ENCODE measurements at regions not wholly inside any gene's neighbourhood (a gene's known extent, or its start where the extent isn't known, plus 50 kb on each side); places are given as distances from the start of the nearest gene placed in this dataset.

- Histone ChIP-seq H3K9me3 (ENCODE audit: control insufficient read depth in 1 of 2, insufficient read depth in 1 of 2, low read depth in 1 of 2, low read length in 2 of 2) (no peaks in the 10 kb centered on the region), H3K36me3 (ENCODE audit: control insufficient read depth in 1 of 2, insufficient read depth in 2 of 2, low read length in 2 of 2) (no peaks in the 10 kb centered on the region), H2AFZ (ENCODE audit: low read depth, low read length, poor library complexity, severe bottlenecking) (no peak overlapping the region), H3K9me2 (ENCODE audit: insufficient read depth) (no peaks in the 10 kb centered on the region), H4K20me1 (ENCODE audit: insufficient read depth) (no peaks in the 10 kb centered on the region), H3K4me2 (ENCODE audit: low read length) (no peak overlapping the region), H3K27ac (ENCODE audit: low read depth, low read length) (no peak overlapping the region), H3K79me2 (ENCODE audit: insufficient read depth, low read length) (no peaks in the 10 kb centered on the region), H3K4me1 (ENCODE audit: control insufficient read depth in 1 of 2, insufficient read depth in 2 of 2, low read length in 2 of 2) (no peaks in the 10 kb centered on the region), H3K9ac (ENCODE audit: low read length) (no peak overlapping the region), H3K4me3 (replicated peaks in 1 of 2; ENCODE audit: low read depth in 1 of 2, low read length in 2 of 2) (no peak overlapping the region), H3K27me3 (ENCODE audit: insufficient read depth, low read length) (no peaks in the 10 kb centered on the region)
- DNase-seq (ENCODE audit: low read depth, low spot score) (no peak), ATAC-seq (no peak)
- POLR2A ChIA-PET, result no interaction called here
- no peak for TF ChIP-seq MAX (IDR thresholded peaks at IDR 0.05)
- no peak for TF ChIP-seq EZH2 (IDR thresholded peaks at IDR 0.05)
- TF ChIP-seq, protein P1, sequence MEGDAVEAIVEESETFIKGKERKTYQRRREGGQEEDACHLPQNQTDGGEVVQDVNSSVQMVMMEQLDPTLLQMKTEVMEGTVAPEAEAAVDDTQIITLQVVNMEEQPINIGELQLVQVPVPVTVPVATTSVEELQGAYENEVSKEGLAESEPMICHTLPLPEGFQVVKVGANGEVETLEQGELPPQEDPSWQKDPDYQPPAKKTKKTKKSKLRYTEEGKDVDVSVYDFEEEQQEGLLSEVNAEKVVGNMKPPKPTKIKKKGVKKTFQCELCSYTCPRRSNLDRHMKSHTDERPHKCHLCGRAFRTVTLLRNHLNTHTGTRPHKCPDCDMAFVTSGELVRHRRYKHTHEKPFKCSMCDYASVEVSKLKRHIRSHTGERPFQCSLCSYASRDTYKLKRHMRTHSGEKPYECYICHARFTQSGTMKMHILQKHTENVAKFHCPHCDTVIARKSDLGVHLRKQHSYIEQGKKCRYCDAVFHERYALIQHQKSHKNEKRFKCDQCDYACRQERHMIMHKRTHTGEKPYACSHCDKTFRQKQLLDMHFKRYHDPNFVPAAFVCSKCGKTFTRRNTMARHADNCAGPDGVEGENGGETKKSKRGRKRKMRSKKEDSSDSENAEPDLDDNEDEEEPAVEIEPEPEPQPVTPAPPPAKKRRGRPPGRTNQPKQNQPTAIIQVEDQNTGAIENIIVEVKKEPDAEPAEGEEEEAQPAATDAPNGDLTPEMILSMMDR (IDR thresholded peaks at IDR 0.05 in 2 of 3, conservative IDR thresholded peaks at IDR 0.05 in 1 of 3; ENCODE audit: borderline replicate concordance in 1 of 3, insufficient read depth in 1 of 3, low read depth in 2 of 3, low read length in 2 of 3), result peak in 2 of 3 experiments; percentile 35 to 37; a peak in 3 of 6 replicates
- no peak for TF ChIP-seq EGR1 (IDR thresholded peaks at IDR 0.05; ENCODE audit: low read depth)
- RAD21 ChIA-PET (ENCODE audit: low non-redundant PET in 1 of 2, low total read pairs in 2 of 2, uncharacterized antibody in 2 of 2, unreplicated experiment in 2 of 2), result no interaction called here
- CTCF ChIA-PET, result no interaction called here
- intact Hi-C loops (cut with micrococcal nuclease), result no loop called here
- BruUV-seq (replicated peaks), result no TSS peak
These were observed 195.2 kb upstream of the RAG2 start for GRCh38 chr11:36792996-36793914.

GRCh38 chr11:36791957-36792356 lies 193.9 kb upstream of the RAG2 start:
- H3K27me3 ChIP-seq (ENCODE audit: insufficient read depth, low read length), result no peaks in the 10 kb centered on the region
- no peak for ATAC-seq
- no peaks in the 10 kb centered on the region for H3K79me2 ChIP-seq (ENCODE audit: insufficient read depth, low read length)
- H3K9ac ChIP-seq (ENCODE audit: low read length), result no peak overlapping the region
- H3K27ac ChIP-seq (ENCODE audit: low read depth, low read length), result no peak overlapping the region
- H3K9me2 ChIP-seq (ENCODE audit: insufficient read depth), result no peaks in the 10 kb centered on the region
- POLR2A ChIA-PET, result no interaction called here
- RAD21 ChIA-PET (ENCODE audit: low non-redundant PET in 1 of 2, low total read pairs in 2 of 2, uncharacterized antibody in 2 of 2, unreplicated experiment in 2 of 2), result no interaction called here
- no peaks in the 10 kb centered on the region for H3K36me3 ChIP-seq (ENCODE audit: control insufficient read depth in 1 of 2, insufficient read depth in 2 of 2, low read length in 2 of 2)
- CTCF ChIA-PET, result no interaction called here
- no TSS peak for BruUV-seq (replicated peaks)
- H4K20me1 ChIP-seq (ENCODE audit: insufficient read depth), result no peaks in the 10 kb centered on the region
- no peak overlapping the region for H2AFZ ChIP-seq (ENCODE audit: low read depth, low read length, poor library complexity, severe bottlenecking)
- H3K9me3 ChIP-seq (ENCODE audit: control insufficient read depth in 1 of 2, insufficient read depth in 1 of 2, low read depth in 1 of 2, low read length in 2 of 2), result no peaks in the 10 kb centered on the region
- no peak overlapping the region for H3K4me3 ChIP-seq (replicated peaks in 1 of 2; ENCODE audit: low read depth in 1 of 2, low read length in 2 of 2)
- DNase-seq (ENCODE audit: low read depth, low spot score), result no peak
- H3K4me1 ChIP-seq (ENCODE audit: control insufficient read depth in 1 of 2, insufficient read depth in 2 of 2, low read length in 2 of 2), result no peaks in the 10 kb centered on the region
- intact Hi-C loops (cut with micrococcal nuclease), result no loop called here
- no peak overlapping the region for H3K4me2 ChIP-seq (ENCODE audit: low read length)
- TF ChIP-seq EGR1 (IDR thresholded peaks at IDR 0.05; ENCODE audit: low read depth) (no peak), POLR2A (IDR thresholded peaks at IDR 0.05; ENCODE audit: borderline replicate concordance, extremely low read depth, insufficient read depth, insufficient read length) (no peak), RAD21 (IDR thresholded peaks at IDR 0.05; ENCODE audit: low read depth) (no peak), EZH2phosphoT487 (IDR thresholded peaks at IDR 0.05; ENCODE audit: borderline replicate concordance) (no peak), ELF1 (IDR thresholded peaks at IDR 0.05; ENCODE audit: borderline replicate concordance, low read depth) (no peak), TCF7L2 (IDR thresholded peaks at IDR 0.05; ENCODE audit: borderline replicate concordance, extremely low read depth, insufficient read depth, insufficient read length) (no peak), FOSL1 (IDR thresholded peaks at IDR 0.05; ENCODE audit: low read depth) (no peak), POLR2AphosphoS5 (IDR thresholded peaks at IDR 0.05; ENCODE audit: low read depth, low read length) (no peak), SIN3A (IDR thresholded peaks at IDR 0.05; ENCODE audit: low read depth) (no peak), ZNF274 (IDR thresholded peaks at IDR 0.05; ENCODE audit: low read depth, low read length) (no peak), CBX3 (IDR thresholded peaks at IDR 0.05; ENCODE audit: low read depth) (no peak), JUND (IDR thresholded peaks at IDR 0.05) (no peak), SRF (IDR thresholded peaks at IDR 0.05; ENCODE audit: low read depth) (no peak)
- TF ChIP-seq, protein P1 (IDR thresholded peaks at IDR 0.05 in 2 of 3, conservative IDR thresholded peaks at IDR 0.05 in 1 of 3; ENCODE audit: borderline replicate concordance in 1 of 3, insufficient read depth in 1 of 3, low read depth in 2 of 3, low read length in 2 of 3), result no peak
